Osteoblast (primary cell): ENCODE measurements at regions not wholly inside any gene's neighbourhood (a gene's known extent, or its start where the extent isn't known, plus 50 kb on each side); places are given as distances from the start of the nearest gene placed in this dataset.

Experiments
- DNase-seq: peaks from one replicate; pipeline ENCODE4 v3.0.0; 2011; ENCODE audit warnings: low spot score, mixed read lengths; ENCODE audit not compliant: insufficient read length; ENCODE audit errors: missing footprints
- H2AFZ ChIP-seq: 2 replicates; pipeline ENCODE4 v1.6.0; 2011; ENCODE audit warnings: mild to moderate bottlenecking, low read length
- H3K27ac ChIP-seq: 2 replicates; pipeline ENCODE4 v1.5.1; 2011; ENCODE audit warnings: mild to moderate bottlenecking, low read depth, low read length, moderate library complexity
- H3K27me3 ChIP-seq: 2 replicates; pipeline ENCODE4 v1.6.0; 2012; ENCODE audit warnings: mild to moderate bottlenecking, control low read depth, inconsistent platforms, low read length, moderate library complexity; ENCODE audit not compliant: insufficient read depth
- H3K36me3 ChIP-seq: 2 replicates; pipeline ENCODE4 v1.5.1; 2011; ENCODE audit warnings: mild to moderate bottlenecking, low read length, control low read depth, moderate library complexity; ENCODE audit not compliant: insufficient read depth
- H3K4me1 ChIP-seq: 2 replicates; pipeline ENCODE4 v1.5.1; 2011; ENCODE audit warnings: mild to moderate bottlenecking, low read length, control low read depth, moderate library complexity; ENCODE audit not compliant: insufficient read depth
- H3K4me2 ChIP-seq: 2 replicates; pipeline ENCODE4 v1.6.0; 2011; ENCODE audit warnings: mild to moderate bottlenecking, low read length; ENCODE audit not compliant: insufficient read depth
- H3K4me3 ChIP-seq: fragments of 200-600 bp; sonication (generic); 3 replicates; pipeline ENCODE4 v1.5.1; 2012; ENCODE audit warnings: mild to moderate bottlenecking, low read length, inconsistent platforms; ENCODE audit not compliant: insufficient read depth
- H3K79me2 ChIP-seq: 2 replicates; pipeline ENCODE4 v1.6.0; 2012; ENCODE audit warnings: mild to moderate bottlenecking, low read length, control low read depth, inconsistent platforms; ENCODE audit not compliant: insufficient read depth
- H3K9me3 ChIP-seq: 2 replicates; pipeline ENCODE4 v1.5.1; 2011; ENCODE audit warnings: low read depth, low read length, control low read depth
- H4K20me1 ChIP-seq: 2 replicates; pipeline ENCODE4 v1.6.0; 2012; ENCODE audit warnings: mild to moderate bottlenecking, low read length, control low read depth; ENCODE audit not compliant: insufficient read depth
- TF ChIP-seq, protein P1 (sequence below): IDR thresholded peaks from 2 replicates; pipeline ENCODE4 v1.5.1; 2011; ENCODE audit warnings: mild to moderate bottlenecking, low read depth, low read length, moderate library complexity; ENCODE audit errors: extremely low read depth

DNA sequence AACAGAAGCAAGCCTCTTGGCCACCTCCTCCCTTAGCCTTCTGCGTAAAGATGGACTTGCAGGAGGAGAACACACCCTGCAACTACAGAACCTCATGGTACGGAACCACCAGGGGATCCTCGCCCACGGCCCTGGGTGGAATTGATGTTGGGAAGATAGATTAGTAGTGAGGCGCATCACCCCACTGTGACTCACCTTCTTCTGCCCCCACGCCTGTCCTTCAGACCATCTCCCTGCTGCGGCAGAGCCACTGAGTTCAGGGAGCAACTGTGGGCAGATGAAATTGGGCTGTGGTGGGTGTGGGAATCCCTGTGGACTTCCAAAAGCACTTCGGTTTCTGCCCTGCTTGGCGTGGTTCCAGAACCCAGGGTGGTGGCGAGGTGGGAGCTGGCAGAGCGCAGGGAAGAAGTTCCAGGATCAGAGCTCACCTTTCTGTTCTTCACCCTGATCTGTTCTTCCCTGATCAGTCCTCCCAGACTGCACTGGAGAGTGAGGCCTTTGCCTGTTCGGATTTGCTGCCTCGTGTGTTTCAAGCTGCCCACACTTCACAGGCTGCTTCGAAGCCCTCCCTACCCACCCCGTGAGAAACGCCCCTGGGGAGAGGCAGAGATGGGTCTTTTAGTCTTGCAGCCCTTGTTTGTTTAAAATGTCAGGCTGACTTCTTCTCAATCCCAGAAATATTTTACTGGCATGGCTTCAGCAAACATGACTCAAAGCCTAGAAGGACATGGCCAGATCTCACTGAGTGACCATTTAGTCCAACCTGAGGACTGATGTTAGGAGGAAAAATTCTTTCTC is 92.8 kb upstream of the MLN start:
- Histone ChIP-seq H3K27me3 (peaks cover 12% of the 10 kb centered on the region), H3K79me2 (no peaks in the 10 kb centered on the region), H3K4me2 (no peak overlapping the region), H2AFZ (no peak overlapping the region), H3K36me3 (no peaks in the 10 kb centered on the region), H3K27ac (no peak overlapping the region), H3K4me1 (peaks cover 11% of the 10 kb centered on the region), H4K20me1 (no peaks in the 10 kb centered on the region), H3K4me3 (no peak overlapping the region), H3K9me3 (no peaks in the 10 kb centered on the region)
- TF ChIP-seq, protein P1, sequence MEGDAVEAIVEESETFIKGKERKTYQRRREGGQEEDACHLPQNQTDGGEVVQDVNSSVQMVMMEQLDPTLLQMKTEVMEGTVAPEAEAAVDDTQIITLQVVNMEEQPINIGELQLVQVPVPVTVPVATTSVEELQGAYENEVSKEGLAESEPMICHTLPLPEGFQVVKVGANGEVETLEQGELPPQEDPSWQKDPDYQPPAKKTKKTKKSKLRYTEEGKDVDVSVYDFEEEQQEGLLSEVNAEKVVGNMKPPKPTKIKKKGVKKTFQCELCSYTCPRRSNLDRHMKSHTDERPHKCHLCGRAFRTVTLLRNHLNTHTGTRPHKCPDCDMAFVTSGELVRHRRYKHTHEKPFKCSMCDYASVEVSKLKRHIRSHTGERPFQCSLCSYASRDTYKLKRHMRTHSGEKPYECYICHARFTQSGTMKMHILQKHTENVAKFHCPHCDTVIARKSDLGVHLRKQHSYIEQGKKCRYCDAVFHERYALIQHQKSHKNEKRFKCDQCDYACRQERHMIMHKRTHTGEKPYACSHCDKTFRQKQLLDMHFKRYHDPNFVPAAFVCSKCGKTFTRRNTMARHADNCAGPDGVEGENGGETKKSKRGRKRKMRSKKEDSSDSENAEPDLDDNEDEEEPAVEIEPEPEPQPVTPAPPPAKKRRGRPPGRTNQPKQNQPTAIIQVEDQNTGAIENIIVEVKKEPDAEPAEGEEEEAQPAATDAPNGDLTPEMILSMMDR, result no peak
- peak; percentile 96 for DNase-seq

DNA sequence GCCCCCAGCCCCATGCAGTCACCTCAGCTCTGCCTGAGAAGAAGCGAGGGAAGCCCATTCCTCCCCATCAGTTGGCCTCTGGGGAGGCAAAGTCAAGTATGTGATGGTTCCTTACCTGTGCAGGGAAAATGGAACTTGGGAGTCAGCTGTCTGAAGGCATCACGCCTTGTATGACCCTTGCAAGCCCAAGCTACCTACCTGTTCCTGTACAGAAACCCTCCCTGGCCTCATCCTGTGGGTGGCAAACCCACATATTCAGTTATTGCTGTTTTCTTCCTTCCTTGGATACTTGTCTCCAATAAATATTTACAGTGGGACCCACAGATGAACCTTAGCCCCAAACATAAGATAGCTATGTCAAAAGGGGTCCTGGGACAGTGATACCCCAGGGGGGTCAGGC is 92.2 kb upstream of the MLN start:
- no peaks in the 10 kb centered on the region for H3K36me3 ChIP-seq
- no peaks in the 10 kb centered on the region for H3K79me2 ChIP-seq
- no peak overlapping the region for H3K27ac ChIP-seq
- no peak overlapping the region for H2AFZ ChIP-seq
- DNase-seq, result no peak
- TF ChIP-seq, protein P1, result no peak
- no peak overlapping the region for H3K4me3 ChIP-seq
- no peaks in the 10 kb centered on the region for H3K9me3 ChIP-seq
- no peak overlapping the region for H3K4me2 ChIP-seq
- H3K4me1 ChIP-seq, result peaks cover 11% of the 10 kb centered on the region
- H3K27me3 ChIP-seq, result peaks cover 8% of the 10 kb centered on the region
- H4K20me1 ChIP-seq, result no peaks in the 10 kb centered on the region

DNA sequence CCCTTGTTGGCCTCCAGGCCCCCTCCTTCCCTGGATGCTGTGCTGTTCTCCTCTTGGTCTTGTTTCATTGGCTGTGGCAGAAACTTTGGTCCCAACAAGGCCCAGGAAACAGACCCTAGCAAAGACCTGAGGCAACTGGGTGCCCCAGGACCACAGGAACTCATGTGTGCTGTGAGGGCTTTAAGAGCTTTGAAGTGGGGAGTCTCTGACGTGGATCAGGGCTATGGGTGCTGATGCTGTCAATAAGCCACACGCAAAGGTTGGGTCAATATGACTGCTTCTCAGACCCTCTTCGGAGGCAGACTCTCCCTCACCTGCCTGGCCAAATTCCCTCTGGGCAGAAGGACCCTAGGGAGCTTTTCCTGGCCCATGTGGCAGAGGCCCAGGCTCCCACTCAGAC is 91.5 kb upstream of the MLN start:
- peaks cover 11% of the 10 kb centered on the region for H3K4me1 ChIP-seq
- no peak overlapping the region for H3K27ac ChIP-seq
- TF ChIP-seq, protein P1, result no peak
- no peaks in the 10 kb centered on the region for H4K20me1 ChIP-seq
- H3K9me3 ChIP-seq, result no peaks in the 10 kb centered on the region
- H3K4me2 ChIP-seq, result no peak overlapping the region
- no peak for DNase-seq
- H3K36me3 ChIP-seq, result no peaks in the 10 kb centered on the region
- H2AFZ ChIP-seq, result no peak overlapping the region
- H3K4me3 ChIP-seq, result no peak overlapping the region
- H3K27me3 ChIP-seq, result peaks cover 6% of the 10 kb centered on the region
- no peaks in the 10 kb centered on the region for H3K79me2 ChIP-seq

DNA sequence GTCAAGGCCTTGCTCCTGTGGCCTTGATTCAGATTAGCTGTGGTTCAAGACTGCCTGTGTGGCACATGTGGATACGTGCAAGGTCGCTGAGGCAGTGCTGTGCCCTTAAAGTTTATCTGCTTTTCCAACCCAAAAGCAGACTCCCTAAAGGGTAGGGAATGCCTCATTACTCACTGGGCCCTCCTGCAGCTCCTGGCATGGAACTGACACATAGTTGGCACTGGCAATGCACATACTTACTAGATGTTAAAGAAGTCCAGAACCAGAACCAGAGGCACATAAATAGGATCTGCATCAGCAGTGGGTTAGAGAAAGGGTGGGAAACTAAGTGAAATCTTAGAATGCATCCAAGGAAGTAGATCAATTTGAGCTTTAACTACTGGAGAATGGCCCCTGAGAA is 90.6 kb upstream of the MLN start:
- TF ChIP-seq, protein P1, result no peak
- Histone ChIP-seq H3K4me1 (peaks cover 11% of the 10 kb centered on the region), H3K4me3 (no peak overlapping the region), H4K20me1 (no peaks in the 10 kb centered on the region), H3K9me3 (no peaks in the 10 kb centered on the region), H3K27me3 (peaks cover 8% of the 10 kb centered on the region), H2AFZ (no peak overlapping the region), H3K4me2 (no peak overlapping the region), H3K79me2 (no peaks in the 10 kb centered on the region), H3K27ac (no peak overlapping the region), H3K36me3 (no peaks in the 10 kb centered on the region)
- peak; percentile 93 for DNase-seq
